Panc1 (cell line): ENCODE measurements at regions not wholly inside any gene's neighbourhood (a gene's known extent, or its start where the extent isn't known, plus 50 kb on each side); places are given as distances from the start of the nearest gene placed in this dataset.

Experiments
- ATAC-seq: fragments of 200-7000 bp; cut with Tn5 transposase; 2 replicates; pipeline ENCODE4 v1.9.1; 2020; ENCODE audit warnings: mild to moderate bottlenecking, moderate library complexity
- BruUV-seq: library from RNA; stranded (reverse); fragments of 400-500 nt; replicated peaks from 2 replicates; lab custom pipeline; 2021; lab: Mats Ljungman, UMichigan
- CTCF ChIA-PET: fragments of 300-600 bp; sonication (Branson Sonifier 250); formaldehyde crosslinking; loops from one replicate; lab custom pipeline; 2022; ENCODE audit warnings: antibody characterized with exemption; lab: Charles Lee
- POLR2A ChIA-PET: fragments of 300-600 bp; sonication (Branson Sonifier 250); formaldehyde crosslinking; loops from one replicate; lab custom pipeline; 2022; ENCODE audit warnings: antibody characterized with exemption; lab: Charles Lee
- DNase-seq: peaks from one replicate; pipeline ENCODE4 v3.0.0-alpha.2; 2010; ENCODE audit warnings: low read depth, low spot score
- H3K27ac ChIP-seq: 2 replicates; pipeline ENCODE4 v1.5.1; 2011; ENCODE audit warnings: mild to moderate bottlenecking, low read length, inconsistent platforms
- H3K27me3 ChIP-seq: fragments of 200-500 bp; sonication (Bioruptor generic); 2 replicates; pipeline ENCODE4 v1.6.0; 2014; ENCODE audit warnings: low read length, inconsistent platforms; ENCODE audit not compliant: control insufficient read depth, insufficient read depth
- H3K36me3 ChIP-seq: fragments of 200-500 bp; sonication (Bioruptor generic); 2 replicates; pipeline ENCODE4 v1.5.1; 2014; ENCODE audit warnings: inconsistent platforms, mild to moderate bottlenecking, low read length, moderate library complexity; ENCODE audit not compliant: control insufficient read depth, insufficient read depth
- H3K4me1 ChIP-seq: 2 replicates; pipeline ENCODE4 v1.5.1; 2011; ENCODE audit warnings: inconsistent platforms, mild to moderate bottlenecking, low read length, moderate library complexity; ENCODE audit not compliant: control insufficient read depth, insufficient read depth
- H3K4me3 ChIP-seq, 2 experiments: 2 replicates each; pipeline ENCODE4 v1.5.1; 2011 to 2012; ENCODE audit warnings: low read depth in 2 of 2, low read length in 2 of 2, mild to moderate bottlenecking in 2 of 2, inconsistent platforms in 1 of 2, moderate library complexity in 1 of 2
- H3K9me3 ChIP-seq: fragments of 200-500 bp; sonication (Bioruptor generic); 2 replicates; pipeline ENCODE4 v1.5.1; 2014; ENCODE audit warnings: low read depth, mild to moderate bottlenecking, inconsistent platforms, low read length, moderate library complexity; ENCODE audit not compliant: control insufficient read depth, insufficient read depth
- POLR2AphosphoS5 ChIP-seq: IDR thresholded peaks from 2 replicates; pipeline ENCODE4 v1.6.1; 2012; ENCODE audit warnings: mild to moderate bottlenecking, low read depth, low read length, moderate library complexity
- SIN3A ChIP-seq: IDR thresholded peaks from 2 replicates; pipeline ENCODE4 v1.6.1; 2012; ENCODE audit warnings: low read depth, mild to moderate bottlenecking, low read length, moderate library complexity, borderline replicate concordance; ENCODE audit not compliant: insufficient read depth
- TCF7L2 ChIP-seq: IDR thresholded peaks from 2 replicates; pipeline ENCODE4 v1.6.1; 2011; ENCODE audit warnings: mild to moderate bottlenecking, low read depth, low read length, inconsistent platforms
- in situ Hi-C: cut with HindIII; loops from 2 replicates; pipeline ENCODE4 v1.10.0; 2016; ENCODE audit warnings: low sequenced_read_pairs, low pct_unique_long_range_greater_than_20kb
- intact Hi-C: fragments of 100-400 bp; cut with micrococcal nuclease; formaldehyde crosslinking; loops from one replicate; pipeline ENCODE4 v1.10.0; 2022; ENCODE audit not compliant: unreplicated experiment
- TF ChIP-seq, protein P1 (sequence below): fragments of 450-650 bp; IDR thresholded peaks from 2 replicates; pipeline ENCODE4 v1.5.1; 2017; ENCODE audit warnings: mild to moderate bottlenecking
- TF ChIP-seq, protein P2 (sequence below), 2 experiments: IDR thresholded peaks; 2 replicates each; pipeline ENCODE4 v1.6.1; 2011 to 2012; ENCODE audit warnings: low read depth in 2 of 2, control low read depth in 1 of 2, low read length in 1 of 2, mild to moderate bottlenecking in 1 of 2, moderate library complexity in 1 of 2; ENCODE audit not compliant: insufficient read depth in 1 of 2

DNA sequence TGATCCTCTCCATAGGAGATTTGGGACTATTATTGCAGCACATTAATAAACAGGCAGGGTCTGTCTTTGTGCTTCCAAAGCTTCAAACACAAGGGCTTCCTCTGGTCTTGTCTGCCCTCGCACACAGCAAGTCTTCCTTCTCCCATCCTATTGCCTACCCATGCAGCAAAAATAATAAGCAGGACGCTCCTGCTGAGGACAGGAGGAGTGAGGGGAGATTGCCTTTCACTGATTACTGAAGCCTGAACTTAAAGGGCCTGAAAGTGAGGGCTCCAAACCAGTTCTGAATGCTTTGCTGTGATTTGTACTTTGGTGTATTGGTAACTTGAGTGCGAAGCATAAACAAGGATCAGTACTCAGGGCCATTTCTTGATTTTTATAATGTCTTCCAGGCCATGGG lies 197.6 kb upstream of the XYLT1 start:
- no peak for ATAC-seq
- H3K9me3 ChIP-seq: no peaks in the 10 kb centered on the region
- no peak overlapping the region for H3K27ac ChIP-seq
- H3K4me1 ChIP-seq: no peaks in the 10 kb centered on the region
- H3K27me3 ChIP-seq: peaks cover 5% of the 10 kb centered on the region
- TF ChIP-seq, protein P1, sequence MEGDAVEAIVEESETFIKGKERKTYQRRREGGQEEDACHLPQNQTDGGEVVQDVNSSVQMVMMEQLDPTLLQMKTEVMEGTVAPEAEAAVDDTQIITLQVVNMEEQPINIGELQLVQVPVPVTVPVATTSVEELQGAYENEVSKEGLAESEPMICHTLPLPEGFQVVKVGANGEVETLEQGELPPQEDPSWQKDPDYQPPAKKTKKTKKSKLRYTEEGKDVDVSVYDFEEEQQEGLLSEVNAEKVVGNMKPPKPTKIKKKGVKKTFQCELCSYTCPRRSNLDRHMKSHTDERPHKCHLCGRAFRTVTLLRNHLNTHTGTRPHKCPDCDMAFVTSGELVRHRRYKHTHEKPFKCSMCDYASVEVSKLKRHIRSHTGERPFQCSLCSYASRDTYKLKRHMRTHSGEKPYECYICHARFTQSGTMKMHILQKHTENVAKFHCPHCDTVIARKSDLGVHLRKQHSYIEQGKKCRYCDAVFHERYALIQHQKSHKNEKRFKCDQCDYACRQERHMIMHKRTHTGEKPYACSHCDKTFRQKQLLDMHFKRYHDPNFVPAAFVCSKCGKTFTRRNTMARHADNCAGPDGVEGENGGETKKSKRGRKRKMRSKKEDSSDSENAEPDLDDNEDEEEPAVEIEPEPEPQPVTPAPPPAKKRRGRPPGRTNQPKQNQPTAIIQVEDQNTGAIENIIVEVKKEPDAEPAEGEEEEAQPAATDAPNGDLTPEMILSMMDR: no peak
- TF ChIP-seq SIN3A (no peak), POLR2AphosphoS5 (no peak), TCF7L2 (no peak)
- TF ChIP-seq, protein P2, sequence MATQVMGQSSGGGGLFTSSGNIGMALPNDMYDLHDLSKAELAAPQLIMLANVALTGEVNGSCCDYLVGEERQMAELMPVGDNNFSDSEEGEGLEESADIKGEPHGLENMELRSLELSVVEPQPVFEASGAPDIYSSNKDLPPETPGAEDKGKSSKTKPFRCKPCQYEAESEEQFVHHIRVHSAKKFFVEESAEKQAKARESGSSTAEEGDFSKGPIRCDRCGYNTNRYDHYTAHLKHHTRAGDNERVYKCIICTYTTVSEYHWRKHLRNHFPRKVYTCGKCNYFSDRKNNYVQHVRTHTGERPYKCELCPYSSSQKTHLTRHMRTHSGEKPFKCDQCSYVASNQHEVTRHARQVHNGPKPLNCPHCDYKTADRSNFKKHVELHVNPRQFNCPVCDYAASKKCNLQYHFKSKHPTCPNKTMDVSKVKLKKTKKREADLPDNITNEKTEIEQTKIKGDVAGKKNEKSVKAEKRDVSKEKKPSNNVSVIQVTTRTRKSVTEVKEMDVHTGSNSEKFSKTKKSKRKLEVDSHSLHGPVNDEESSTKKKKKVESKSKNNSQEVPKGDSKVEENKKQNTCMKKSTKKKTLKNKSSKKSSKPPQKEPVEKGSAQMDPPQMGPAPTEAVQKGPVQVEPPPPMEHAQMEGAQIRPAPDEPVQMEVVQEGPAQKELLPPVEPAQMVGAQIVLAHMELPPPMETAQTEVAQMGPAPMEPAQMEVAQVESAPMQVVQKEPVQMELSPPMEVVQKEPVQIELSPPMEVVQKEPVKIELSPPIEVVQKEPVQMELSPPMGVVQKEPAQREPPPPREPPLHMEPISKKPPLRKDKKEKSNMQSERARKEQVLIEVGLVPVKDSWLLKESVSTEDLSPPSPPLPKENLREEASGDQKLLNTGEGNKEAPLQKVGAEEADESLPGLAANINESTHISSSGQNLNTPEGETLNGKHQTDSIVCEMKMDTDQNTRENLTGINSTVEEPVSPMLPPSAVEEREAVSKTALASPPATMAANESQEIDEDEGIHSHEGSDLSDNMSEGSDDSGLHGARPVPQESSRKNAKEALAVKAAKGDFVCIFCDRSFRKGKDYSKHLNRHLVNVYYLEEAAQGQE (IDR thresholded peaks at IDR 0.05; ENCODE audit: insufficient read depth in 1 of 2, low read depth in 2 of 2, low read length in 1 of 2): no peak
- ChIA-PET CTCF (no interaction called here), POLR2A (no interaction called here)
- H3K36me3 ChIP-seq: no peaks in the 10 kb centered on the region
- intact Hi-C loops: no loop called here
- no peak for DNase-seq
- BruUV-seq: no TSS peak
- in situ Hi-C loops: no loop called here
- no peak overlapping the region for H3K4me3 ChIP-seq

DNA sequence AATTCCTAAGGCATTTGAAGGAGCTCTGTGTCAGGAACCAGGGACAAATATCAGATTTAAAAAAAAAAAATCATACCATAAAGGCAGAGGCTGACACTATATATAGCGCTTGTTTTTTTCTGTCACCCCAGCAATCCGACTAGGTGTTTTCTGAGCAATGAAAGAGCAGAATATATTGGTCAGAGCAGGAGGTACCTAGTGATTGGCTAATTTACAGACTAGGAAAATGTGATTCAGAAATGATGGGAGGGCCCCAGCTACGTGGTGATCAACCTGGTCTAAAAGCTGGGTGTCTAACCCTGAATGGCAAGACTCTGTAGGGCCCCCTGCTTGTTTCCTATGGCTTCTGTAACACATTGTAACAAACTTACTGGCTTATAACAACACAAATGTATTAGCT lies 195.5 kb upstream of the XYLT1 start:
- no peaks in the 10 kb centered on the region for H3K36me3 ChIP-seq
- no peaks in the 10 kb centered on the region for H3K4me1 ChIP-seq
- H3K9me3 ChIP-seq: no peaks in the 10 kb centered on the region
- no TSS peak for BruUV-seq
- DNase-seq (no peak), ATAC-seq (no peak)
- H3K27ac ChIP-seq: no peak overlapping the region
- ChIA-PET POLR2A (no interaction called here), CTCF (no interaction called here)
- peaks cover 9% of the 10 kb centered on the region for H3K27me3 ChIP-seq
- intact Hi-C loops: no loop called here
- in situ Hi-C loops: no loop called here
- H3K4me3 ChIP-seq: no peak overlapping the region
- TF ChIP-seq TCF7L2 (no peak), SIN3A (no peak), POLR2AphosphoS5 (no peak)
- TF ChIP-seq, protein P1: no peak
- TF ChIP-seq, protein P2 (IDR thresholded peaks at IDR 0.05; ENCODE audit: insufficient read depth in 1 of 2, low read depth in 2 of 2, low read length in 1 of 2): no peak
